HG03378 (cell line): ENCODE measurements at regions not wholly inside any gene's neighbourhood (a gene's known extent, or its start where the extent isn't known, plus 50 kb on each side); places are given as distances from the start of the nearest gene placed in this dataset.
"Not testable (repeated sequence)": the region's sequence is repeated elsewhere in the genome, so short reads cannot be mapped to it uniquely, and the experiment has no call there.

Source experiments
- ATAC-seq: cut with Tn5 transposase; IDR thresholded peaks from one replicate; pipeline ENCODE4 v1.9.1; 2021; ENCODE audit warnings: mild to moderate bottlenecking, moderate library complexity; ENCODE audit not compliant: unreplicated experiment

GRCh38 chr13:63236667-63237396, 1821.2 kb upstream of the PCDH20 start:
- not testable (repeated sequence) for ATAC-seq

GRCh38 chr13:63218596-63218995, 1802.9 kb upstream of the PCDH20 start:
- ATAC-seq: not testable (repeated sequence)

GRCh38 chr13:63209330-63210017, 1793.8 kb upstream of the PCDH20 start:
- ATAC-seq: no peak

GRCh38 chr13:63208826-63209225, 1793.2 kb upstream of the PCDH20 start:
- ATAC-seq: no peak

GRCh38 chr13:63206461-63206860, 1790.8 kb upstream of the PCDH20 start:
- ATAC-seq: no peak

- ATAC-seq: no peak
Measured at GRCh38 chr13:63201493-63201892, 1785.8 kb upstream of the PCDH20 start.

- no peak for ATAC-seq
Measured at GRCh38 chr13:63199508-63199907, 1783.9 kb upstream of the PCDH20 start.

- no peak for ATAC-seq
Measured at GRCh38 chr13:63198071-63198470, 1782.4 kb upstream of the PCDH20 start.

- no peak for ATAC-seq
Measured at GRCh38 chr13:63195726-63196125, 1780.1 kb upstream of the PCDH20 start.

- ATAC-seq: no peak
Measured at GRCh38 chr13:63190742-63191141, 1775.1 kb upstream of the PCDH20 start.

- ATAC-seq: no peak
Measured at GRCh38 chr13:63190219-63190618, 1774.6 kb upstream of the PCDH20 start.

GRCh38 chr13:63189712-63190111, 1774.1 kb upstream of the PCDH20 start:
- ATAC-seq: no peak

- ATAC-seq: no peak
Measured at GRCh38 chr13:63184693-63185092, 1769.0 kb upstream of the PCDH20 start.

- no peak for ATAC-seq
Measured at GRCh38 chr13:63175536-63175935, 1759.9 kb upstream of the PCDH20 start.

- no peak for ATAC-seq
Measured at GRCh38 chr13:63167699-63168337, 1752.2 kb upstream of the PCDH20 start.

GRCh38 chr13:63166345-63166744, 1750.7 kb upstream of the PCDH20 start:
- no peak for ATAC-seq

- ATAC-seq: no peak
Measured at GRCh38 chr13:63163903-63164302, 1748.3 kb upstream of the PCDH20 start.

- ATAC-seq: no peak
Measured at GRCh38 chr13:63161219-63161618, 1745.6 kb upstream of the PCDH20 start.

- no peak for ATAC-seq
Measured at GRCh38 chr13:63156816-63157215, 1741.2 kb upstream of the PCDH20 start.

- ATAC-seq: no peak
Measured at GRCh38 chr13:63149375-63149774, 1733.7 kb upstream of the PCDH20 start.

GRCh38 chr13:63139277-63139676, 1723.6 kb upstream of the PCDH20 start:
- no peak for ATAC-seq

GRCh38 chr13:63129995-63130394, 1714.3 kb upstream of the PCDH20 start:
- no peak for ATAC-seq
